Erythroblast (primary cell): ENCODE measurements at regions not wholly inside any gene's neighbourhood (a gene's known extent, or its start where the extent isn't known, plus 50 kb on each side); places are given as distances from the start of the nearest gene placed in this dataset.

Experiments used
- GATA1 ChIP-seq: IDR thresholded peaks from 2 replicates; pipeline ENCODE4 v1.6.1; 2011; ENCODE audit warnings: low read depth, mild to moderate bottlenecking, control low read depth, low read length, moderate library complexity
- POLR2A ChIP-seq: IDR thresholded peaks from 2 replicates; pipeline ENCODE4 v1.6.1; 2011; ENCODE audit warnings: mild to moderate bottlenecking, low read length

- TF ChIP-seq POLR2A: no peak
- no peak for TF ChIP-seq GATA1
Observed at GRCh38 chr4:96835991-96836390, 996.1 kb downstream of the PDHA2 start.
